ENCODE measurements at regions not wholly inside any gene's neighbourhood (a gene's known extent, or its start where the extent isn't known, plus 50 kb on each side); places are given as distances from the start of the nearest gene placed in this dataset.
"Not testable (repeated sequence)": the region's sequence is repeated elsewhere in the genome, so short reads cannot be mapped to it uniquely, and the experiment has no call there.

DNA sequence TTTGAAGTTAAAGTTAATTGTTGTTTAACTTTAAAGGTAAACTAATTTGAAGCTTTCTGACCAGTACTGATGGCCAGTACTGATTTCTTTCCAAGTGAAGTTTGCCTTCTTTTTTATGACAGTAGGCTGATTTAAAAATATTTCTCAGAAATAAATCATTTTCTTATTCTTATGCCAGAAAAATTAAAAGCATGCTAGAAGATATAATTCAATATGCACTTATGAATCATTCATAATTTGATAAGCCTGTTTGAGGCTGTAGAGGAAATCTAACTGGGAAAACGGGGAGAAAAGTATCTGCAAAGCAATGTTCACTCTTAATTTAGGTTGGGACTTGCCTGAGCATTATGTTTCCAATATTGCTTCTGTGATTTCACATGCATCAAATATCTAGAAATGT is 1112.0 kb upstream of the INTU start:
- Histone ChIP-seq H3K27ac (no peak overlapping the region), H3K36me3 (no peaks in the 10 kb centered on the region), H3K4me1 (no peaks in the 10 kb centered on the region), H3K27me3 (no peaks in the 10 kb centered on the region), H3K4me3 (no peak overlapping the region), H3K9me3 (no peaks in the 10 kb centered on the region)
- TF ChIP-seq, protein P1, sequence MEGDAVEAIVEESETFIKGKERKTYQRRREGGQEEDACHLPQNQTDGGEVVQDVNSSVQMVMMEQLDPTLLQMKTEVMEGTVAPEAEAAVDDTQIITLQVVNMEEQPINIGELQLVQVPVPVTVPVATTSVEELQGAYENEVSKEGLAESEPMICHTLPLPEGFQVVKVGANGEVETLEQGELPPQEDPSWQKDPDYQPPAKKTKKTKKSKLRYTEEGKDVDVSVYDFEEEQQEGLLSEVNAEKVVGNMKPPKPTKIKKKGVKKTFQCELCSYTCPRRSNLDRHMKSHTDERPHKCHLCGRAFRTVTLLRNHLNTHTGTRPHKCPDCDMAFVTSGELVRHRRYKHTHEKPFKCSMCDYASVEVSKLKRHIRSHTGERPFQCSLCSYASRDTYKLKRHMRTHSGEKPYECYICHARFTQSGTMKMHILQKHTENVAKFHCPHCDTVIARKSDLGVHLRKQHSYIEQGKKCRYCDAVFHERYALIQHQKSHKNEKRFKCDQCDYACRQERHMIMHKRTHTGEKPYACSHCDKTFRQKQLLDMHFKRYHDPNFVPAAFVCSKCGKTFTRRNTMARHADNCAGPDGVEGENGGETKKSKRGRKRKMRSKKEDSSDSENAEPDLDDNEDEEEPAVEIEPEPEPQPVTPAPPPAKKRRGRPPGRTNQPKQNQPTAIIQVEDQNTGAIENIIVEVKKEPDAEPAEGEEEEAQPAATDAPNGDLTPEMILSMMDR (IDR thresholded peaks at IDR 0.05 in 4 of 5, conservative IDR thresholded peaks at IDR 0.05 in 1 of 5): no peak
- no peak for TF ChIP-seq POLR2A (IDR thresholded peaks at IDR 0.05)
- ATAC-seq: no peak
- no peak for DNase-seq
- intact Hi-C loops (cut with DNase I; ENCODE audit: low total_unique reads) (no loop called here), in situ Hi-C loops (cut with MboI; ENCODE audit: low sequenced_read_pairs in 4 of 4) (no loop called here)

DNA sequence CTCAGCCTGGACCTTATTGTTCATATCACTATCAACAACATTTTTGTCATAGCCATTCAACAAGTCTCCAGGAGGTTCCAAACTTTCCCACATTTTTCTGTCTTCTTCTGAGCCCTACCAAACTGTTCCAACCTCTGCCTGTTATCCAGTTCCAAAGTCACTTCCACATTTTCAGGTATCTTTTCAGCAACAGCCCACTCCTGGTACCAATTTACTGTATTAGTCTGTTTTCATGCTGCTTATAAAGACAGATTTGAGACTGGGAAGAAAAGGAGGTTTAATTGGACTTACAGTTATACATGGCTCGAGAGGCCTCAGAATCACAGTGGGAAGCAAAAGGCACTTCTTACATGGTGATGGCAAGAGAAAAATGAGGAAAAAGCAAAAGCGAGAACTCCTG is 1107.4 kb upstream of the INTU start:
- H3K27me3 ChIP-seq; intact Hi-C loops (cut with DNase I; ENCODE audit: low total_unique reads); H3K4me3 ChIP-seq; ATAC-seq; H3K27ac ChIP-seq; H3K9me3 ChIP-seq; DNase-seq; H3K4me1 ChIP-seq; H3K36me3 ChIP-seq: not testable (repeated sequence)
- in situ Hi-C loops (cut with MboI; ENCODE audit: low sequenced_read_pairs in 4 of 4): loop anchor here in 1 of 4 donors (25.0 kb wide), 1 partner anchor 112 kb away; no protein-coding TSS in a partner anchor

DNA sequence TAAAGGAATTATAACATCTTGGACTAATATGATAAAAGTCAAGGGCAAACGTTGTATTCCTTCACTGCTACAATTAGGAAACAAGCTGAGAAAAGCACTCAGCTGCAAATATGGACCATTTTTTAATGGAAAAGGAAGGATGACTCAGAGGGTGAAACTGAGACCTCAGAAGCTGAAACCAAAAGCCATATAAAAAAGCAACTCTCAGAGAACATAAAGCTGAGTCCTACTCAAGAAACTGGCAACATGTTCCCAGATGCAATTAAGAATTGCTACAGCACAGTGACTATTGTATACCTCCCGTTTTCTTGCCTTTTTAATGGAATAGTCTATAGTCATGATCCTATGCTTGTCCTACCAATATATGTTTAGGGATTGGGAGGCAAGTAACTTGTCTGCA is 1106.4 kb upstream of the INTU start:
- DNase-seq: no peak
- intact Hi-C loops (cut with DNase I; ENCODE audit: low total_unique reads): no loop called here

DNA sequence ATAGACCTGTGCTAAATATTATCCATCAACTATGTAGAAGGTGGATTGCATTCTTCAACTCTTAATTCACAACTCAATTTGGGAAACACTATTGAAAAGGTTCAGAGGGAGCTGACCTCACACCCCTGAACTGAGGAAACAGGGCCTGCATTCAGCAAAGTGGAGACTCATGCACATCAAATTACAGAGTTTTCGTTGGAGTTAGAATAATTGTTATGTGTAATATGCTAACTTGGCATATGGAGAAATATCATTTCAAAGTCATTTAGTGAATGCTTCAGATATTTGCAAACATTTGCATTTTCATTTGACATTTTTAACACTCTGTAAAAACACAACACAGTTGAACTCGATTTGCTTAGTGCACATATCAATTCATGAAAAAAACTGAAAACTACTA is 1102.8 kb upstream of the INTU start:
- no peaks in the 10 kb centered on the region for H3K36me3 ChIP-seq
- H3K9me3 ChIP-seq: no peaks in the 10 kb centered on the region
- H3K27ac ChIP-seq: no peak overlapping the region
- DNase-seq: no peak
- ATAC-seq: no peak
- no peak overlapping the region for H3K4me3 ChIP-seq
- in situ Hi-C loops (cut with MboI; ENCODE audit: low sequenced_read_pairs in 4 of 4): loop anchor here in 1 of 4 donors (25.0 kb wide), 1 partner anchor 107 kb away; no protein-coding TSS in a partner anchor
- H3K4me1 ChIP-seq: no peaks in the 10 kb centered on the region
- intact Hi-C loops (cut with DNase I; ENCODE audit: low total_unique reads): no loop called here
- TF ChIP-seq, protein P1 (IDR thresholded peaks at IDR 0.05 in 4 of 5, conservative IDR thresholded peaks at IDR 0.05 in 1 of 5): no peak
- TF ChIP-seq POLR2A (IDR thresholded peaks at IDR 0.05): no peak
- H3K27me3 ChIP-seq: no peaks in the 10 kb centered on the region

More for the DNA sequence above, 1106.4 kb upstream of the INTU start:
- Histone ChIP-seq H3K9me3 (no peaks in the 10 kb centered on the region), H3K4me1 (no peaks in the 10 kb centered on the region), H3K27ac (no peak overlapping the region), H3K27me3 (no peaks in the 10 kb centered on the region), H3K36me3 (no peaks in the 10 kb centered on the region), H3K4me3 (no peak overlapping the region)
- no peak for TF ChIP-seq POLR2A (IDR thresholded peaks at IDR 0.05)
- TF ChIP-seq, protein P1 (IDR thresholded peaks at IDR 0.05 in 4 of 5, conservative IDR thresholded peaks at IDR 0.05 in 1 of 5): no peak
- no peak for ATAC-seq
- in situ Hi-C loops (cut with MboI; ENCODE audit: low sequenced_read_pairs in 4 of 4): loop anchor here in 1 of 4 donors (25.0 kb wide), 1 partner anchor 111 kb away; no protein-coding TSS in a partner anchor

DNA sequence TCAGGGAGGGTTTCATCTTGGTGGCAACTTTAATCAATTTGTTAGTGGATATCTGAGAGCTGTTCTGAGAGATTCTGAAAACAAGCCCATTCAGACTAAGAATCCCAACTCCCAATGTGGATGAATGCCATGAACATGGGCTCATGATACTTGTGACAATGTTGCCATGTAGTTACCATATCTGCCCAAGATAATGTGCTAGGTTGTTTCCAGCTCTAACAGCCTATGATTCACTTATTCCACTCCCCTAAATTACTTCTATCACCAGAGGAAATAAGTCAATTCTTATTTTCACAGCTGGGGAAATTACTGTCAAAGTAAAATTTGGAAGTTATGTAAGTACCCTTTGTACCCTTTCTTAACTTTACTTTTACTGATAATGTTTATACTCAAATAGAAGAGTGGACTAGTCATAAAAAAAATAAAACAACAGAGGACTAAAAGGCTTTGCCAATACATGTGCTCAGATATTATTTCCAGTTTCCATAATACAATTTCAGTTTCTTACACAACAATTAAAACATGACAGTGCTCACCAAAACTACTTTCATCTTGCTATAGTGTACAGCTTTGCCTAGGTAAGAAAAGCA is 1101.7 kb upstream of the INTU start:
- no peak for ATAC-seq
- Histone ChIP-seq H3K4me1 (no peaks in the 10 kb centered on the region), H3K4me3 (no peak overlapping the region), H3K36me3 (no peaks in the 10 kb centered on the region), H3K9me3 (no peaks in the 10 kb centered on the region), H3K27me3 (no peaks in the 10 kb centered on the region), H3K27ac (no peak overlapping the region)
- intact Hi-C loops (cut with DNase I; ENCODE audit: low total_unique reads): no loop called here
- TF ChIP-seq, protein P1 (IDR thresholded peaks at IDR 0.05 in 4 of 5, conservative IDR thresholded peaks at IDR 0.05 in 1 of 5): no peak
- DNase-seq: no peak
- in situ Hi-C loops (cut with MboI; ENCODE audit: low sequenced_read_pairs in 4 of 4): loop anchor here in 1 of 4 donors (25.0 kb wide), 1 partner anchor 106 kb away; no protein-coding TSS in a partner anchor
